ENCODE measurements at regions not wholly inside any gene's neighbourhood (a gene's known extent, or its start where the extent isn't known, plus 50 kb on each side); places are given as distances from the start of the nearest gene placed in this dataset.

- Histone ChIP-seq H4K12ac (ENCODE audit: low read depth, low read length) (no peak overlapping the region), H3K79me2 (ENCODE audit: control insufficient read depth, insufficient read depth, low read length, poor library complexity) (no peaks in the 10 kb centered on the region), H4K8ac (ENCODE audit: low read depth, low read length) (no peak overlapping the region), H2AFZ (ENCODE audit: insufficient read depth, low read length, poor library complexity) (no peak overlapping the region), H3K79me1 (ENCODE audit: low read length) (no peaks in the 10 kb centered on the region), H3K9me3 (ENCODE audit: insufficient read depth, low read depth, low read length) (peaks cover 2% of the 10 kb centered on the region), H2BK5ac (ENCODE audit: low read depth, low read length, poor library complexity) (no peak overlapping the region), H3K23ac (ENCODE audit: low read length) (no peak overlapping the region), H3K4me1 (ENCODE audit: control insufficient read depth in 1 of 2, insufficient read depth in 2 of 2, low read length in 2 of 2) (no peaks in the 10 kb centered on the region), H4K91ac (ENCODE audit: low read depth, low read length) (no peak overlapping the region), H3K4me3 (ENCODE audit: low read depth, low read length) (no peak overlapping the region), H2AK5ac (ENCODE audit: low read length) (no peak overlapping the region), H3K14ac (ENCODE audit: low read length) (no peak overlapping the region), H3K18ac (ENCODE audit: low read length) (no peak overlapping the region), H3K9ac (ENCODE audit: low read length) (no peak overlapping the region), H3K36me3 (ENCODE audit: control insufficient read depth in 1 of 2, insufficient read depth in 2 of 2, low read length in 2 of 2) (no peaks in the 10 kb centered on the region), H2BK12ac (ENCODE audit: low read length) (no peak overlapping the region), H3K4ac (ENCODE audit: low read depth, low read length) (no peak overlapping the region), H2BK120ac (ENCODE audit: insufficient read depth, low read length, poor library complexity) (no peak overlapping the region), H3K27ac (ENCODE audit: low read depth, low read length) (no peak overlapping the region), H3K27me3 (ENCODE audit: insufficient read depth, low read length) (no peaks in the 10 kb centered on the region), H3K4me2 (ENCODE audit: low read length) (no peak overlapping the region)
- no peak for DNase-seq
- WGBS (ENCODE audit: extremely low coverage, insufficient coverage, insufficient read length), result no CpG with 5 or more reads among the region's 2 CpGs
Observed at GRCh38 chr3:33929813-33930212, 131.4 kb downstream of the PDCD6IP start.

DNA sequence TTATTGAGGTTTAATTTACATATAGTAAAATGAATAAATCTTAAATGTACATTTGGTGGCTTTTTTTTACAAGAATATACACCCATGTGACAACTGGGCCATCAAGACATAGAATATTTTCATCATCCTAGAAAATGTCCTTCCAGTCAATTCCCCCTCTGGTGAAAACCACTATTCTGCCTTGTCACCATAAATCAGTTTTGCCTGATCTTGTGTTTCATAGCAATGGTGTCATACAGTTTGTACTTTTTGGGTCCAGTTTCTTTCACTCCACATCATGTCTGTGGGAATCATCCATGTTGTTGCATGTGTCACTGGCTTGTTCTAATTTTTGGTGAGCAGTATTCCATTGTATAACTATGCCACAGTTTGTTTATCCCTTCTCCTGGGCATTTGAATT lies 133.1 kb downstream of the PDCD6IP start:
- H3K27ac ChIP-seq (ENCODE audit: low read depth, low read length), result no peak overlapping the region
- H3K27me3 ChIP-seq (ENCODE audit: insufficient read depth, low read length), result no peaks in the 10 kb centered on the region
- no peak overlapping the region for H3K18ac ChIP-seq (ENCODE audit: low read length)
- H2BK120ac ChIP-seq (ENCODE audit: insufficient read depth, low read length, poor library complexity), result no peak overlapping the region
- no peak overlapping the region for H3K9ac ChIP-seq (ENCODE audit: low read length)
- no peak overlapping the region for H3K4ac ChIP-seq (ENCODE audit: low read depth, low read length)
- H3K14ac ChIP-seq (ENCODE audit: low read length), result no peak overlapping the region
- H4K8ac ChIP-seq (ENCODE audit: low read depth, low read length), result no peak overlapping the region
- no peaks in the 10 kb centered on the region for H3K79me1 ChIP-seq (ENCODE audit: low read length)
- H3K4me3 ChIP-seq (ENCODE audit: low read depth, low read length), result no peak overlapping the region
- no peak overlapping the region for H2BK5ac ChIP-seq (ENCODE audit: low read depth, low read length, poor library complexity)
- H3K23ac ChIP-seq (ENCODE audit: low read length), result no peak overlapping the region
- no peak for DNase-seq
- H2BK12ac ChIP-seq (ENCODE audit: low read length), result no peak overlapping the region
- H4K12ac ChIP-seq (ENCODE audit: low read depth, low read length), result no peak overlapping the region
- peaks cover 2% of the 10 kb centered on the region for H3K9me3 ChIP-seq (ENCODE audit: insufficient read depth, low read depth, low read length)
- no peaks in the 10 kb centered on the region for H3K79me2 ChIP-seq (ENCODE audit: control insufficient read depth, insufficient read depth, low read length, poor library complexity)
- H3K36me3 ChIP-seq (ENCODE audit: control insufficient read depth in 1 of 2, insufficient read depth in 2 of 2, low read length in 2 of 2), result no peaks in the 10 kb centered on the region
- no peak overlapping the region for H3K4me2 ChIP-seq (ENCODE audit: low read length)
- H4K91ac ChIP-seq (ENCODE audit: low read depth, low read length), result no peak overlapping the region
- no peak overlapping the region for H2AK5ac ChIP-seq (ENCODE audit: low read length)
- H3K4me1 ChIP-seq (ENCODE audit: control insufficient read depth in 1 of 2, insufficient read depth in 2 of 2, low read length in 2 of 2), result no peaks in the 10 kb centered on the region
- no peak overlapping the region for H2AFZ ChIP-seq (ENCODE audit: insufficient read depth, low read length, poor library complexity)

DNA sequence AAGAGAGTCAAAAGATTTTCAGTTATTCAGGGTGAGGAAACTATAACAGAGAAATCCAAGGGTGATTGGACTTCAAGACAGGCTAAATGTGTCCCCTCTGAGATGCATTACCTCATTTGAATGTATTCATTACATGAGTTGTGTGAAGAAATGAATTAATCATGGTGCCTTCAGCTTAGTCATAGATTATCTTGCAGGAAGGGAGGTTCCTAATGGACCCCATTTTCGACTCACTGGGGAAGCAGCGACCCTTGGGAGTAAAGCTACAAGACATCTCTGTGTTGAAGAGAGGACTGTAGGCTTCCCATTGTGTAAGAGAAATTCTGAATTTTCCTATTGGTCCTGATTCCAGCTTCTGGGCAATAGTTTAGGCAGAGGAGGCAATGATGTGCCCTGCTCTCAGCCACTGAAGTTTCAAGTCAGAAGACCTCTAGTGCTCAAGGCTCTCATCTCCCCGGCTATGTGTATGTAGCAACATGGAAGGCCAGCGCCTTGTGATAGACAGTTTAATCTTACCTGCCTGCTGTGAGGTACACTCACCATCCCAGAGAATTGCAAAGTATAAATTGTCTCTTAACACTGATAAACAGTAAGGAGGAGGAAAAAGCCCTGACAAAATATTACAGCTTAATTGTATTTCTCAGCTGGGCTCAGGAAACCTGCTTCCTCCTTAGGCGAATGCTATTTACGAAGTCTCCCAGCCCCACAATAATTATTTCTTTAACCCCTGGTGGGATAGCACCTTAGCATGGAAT lies 133.8 kb downstream of the PDCD6IP start:
- no peaks in the 10 kb centered on the region for H3K36me3 ChIP-seq (ENCODE audit: control insufficient read depth in 1 of 2, insufficient read depth in 2 of 2, low read length in 2 of 2)
- no peak overlapping the region for H2AK5ac ChIP-seq (ENCODE audit: low read length)
- H3K4me3 ChIP-seq (ENCODE audit: low read depth, low read length), result no peak overlapping the region
- H2AFZ ChIP-seq (ENCODE audit: insufficient read depth, low read length, poor library complexity), result no peak overlapping the region
- no peak overlapping the region for H3K4ac ChIP-seq (ENCODE audit: low read depth, low read length)
- no peak for DNase-seq
- no peak overlapping the region for H2BK5ac ChIP-seq (ENCODE audit: low read depth, low read length, poor library complexity)
- H4K91ac ChIP-seq (ENCODE audit: low read depth, low read length), result no peak overlapping the region
- H3K79me1 ChIP-seq (ENCODE audit: low read length), result no peaks in the 10 kb centered on the region
- no peak overlapping the region for H3K14ac ChIP-seq (ENCODE audit: low read length)
- H3K4me1 ChIP-seq (ENCODE audit: control insufficient read depth in 1 of 2, insufficient read depth in 2 of 2, low read length in 2 of 2), result no peaks in the 10 kb centered on the region
- H3K27me3 ChIP-seq (ENCODE audit: insufficient read depth, low read length), result no peaks in the 10 kb centered on the region
- H3K27ac ChIP-seq (ENCODE audit: low read depth, low read length), result no peak overlapping the region
- H3K9ac ChIP-seq (ENCODE audit: low read length), result no peak overlapping the region
- H4K8ac ChIP-seq (ENCODE audit: low read depth, low read length), result no peak overlapping the region
- no peak overlapping the region for H3K18ac ChIP-seq (ENCODE audit: low read length)
- no peaks in the 10 kb centered on the region for H3K79me2 ChIP-seq (ENCODE audit: control insufficient read depth, insufficient read depth, low read length, poor library complexity)
- H2BK120ac ChIP-seq (ENCODE audit: insufficient read depth, low read length, poor library complexity), result no peak overlapping the region
- H4K12ac ChIP-seq (ENCODE audit: low read depth, low read length), result no peak overlapping the region
- H2BK12ac ChIP-seq (ENCODE audit: low read length), result no peak overlapping the region
- H3K23ac ChIP-seq (ENCODE audit: low read length), result no peak overlapping the region
- no peak overlapping the region for H3K4me2 ChIP-seq (ENCODE audit: low read length)
- WGBS (ENCODE audit: extremely low coverage, insufficient coverage, insufficient read length), result no CpG with 5 or more reads among the region's 6 CpGs
- H3K9me3 ChIP-seq (ENCODE audit: insufficient read depth, low read depth, low read length), result peaks cover 2% of the 10 kb centered on the region

DNA sequence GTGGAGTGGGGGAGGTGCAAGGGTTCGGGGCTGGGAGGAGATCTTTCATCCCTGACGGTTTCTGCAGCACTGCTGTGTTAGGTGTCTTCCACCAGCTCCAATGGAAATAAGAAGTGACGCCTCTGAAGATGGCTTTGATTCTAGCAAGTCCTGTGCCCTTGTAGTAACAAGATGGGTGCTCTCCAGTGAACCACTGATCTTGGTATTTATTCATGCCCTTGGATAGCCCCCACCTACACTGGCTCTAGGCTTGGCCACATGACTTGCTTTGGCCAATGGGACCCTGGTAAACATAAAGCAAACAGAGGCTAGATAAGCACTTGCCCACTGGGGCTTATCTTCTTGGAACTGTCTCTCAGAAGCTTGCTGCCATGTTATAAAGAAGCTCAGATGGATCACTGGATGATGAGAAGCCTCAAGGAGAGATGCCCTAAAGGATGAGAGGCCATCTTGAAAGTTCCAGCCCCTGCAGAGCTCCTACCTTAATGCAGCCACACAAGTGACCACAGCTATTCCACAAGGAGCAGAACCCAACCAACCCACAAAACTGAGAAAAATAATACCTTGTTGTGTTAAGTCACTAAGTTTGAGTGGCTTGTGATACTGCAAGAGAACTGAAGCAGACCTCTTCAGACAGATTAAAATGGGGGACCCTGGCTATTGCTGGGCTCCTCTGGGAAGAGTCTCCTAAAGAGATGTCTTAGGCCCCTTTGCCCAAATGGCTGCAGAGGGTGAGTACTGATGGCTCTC lies 137.9 kb downstream of the PDCD6IP start:
- Histone ChIP-seq H3K4me1 (ENCODE audit: control insufficient read depth in 1 of 2, insufficient read depth in 2 of 2, low read length in 2 of 2) (no peaks in the 10 kb centered on the region), H3K27me3 (ENCODE audit: insufficient read depth, low read length) (no peaks in the 10 kb centered on the region), H3K79me2 (ENCODE audit: control insufficient read depth, insufficient read depth, low read length, poor library complexity) (no peaks in the 10 kb centered on the region), H3K9me3 (ENCODE audit: insufficient read depth, low read depth, low read length) (peaks cover 1% of the 10 kb centered on the region), H2BK12ac (ENCODE audit: low read length) (no peak overlapping the region), H3K9ac (ENCODE audit: low read length) (no peak overlapping the region), H3K79me1 (ENCODE audit: low read length) (no peaks in the 10 kb centered on the region), H3K4me3 (ENCODE audit: low read depth, low read length) (no peak overlapping the region), H2BK5ac (ENCODE audit: low read depth, low read length, poor library complexity) (no peak overlapping the region), H2AFZ (ENCODE audit: insufficient read depth, low read length, poor library complexity) (no peak overlapping the region), H3K18ac (ENCODE audit: low read length) (no peak overlapping the region), H2BK120ac (ENCODE audit: insufficient read depth, low read length, poor library complexity) (no peak overlapping the region), H2AK5ac (ENCODE audit: low read length) (no peak overlapping the region), H3K27ac (ENCODE audit: low read depth, low read length) (no peak overlapping the region), H3K36me3 (ENCODE audit: control insufficient read depth in 1 of 2, insufficient read depth in 2 of 2, low read length in 2 of 2) (no peaks in the 10 kb centered on the region), H3K23ac (ENCODE audit: low read length) (no peak overlapping the region), H3K4me2 (ENCODE audit: low read length) (no peak overlapping the region), H3K14ac (ENCODE audit: low read length) (no peak overlapping the region), H3K4ac (ENCODE audit: low read depth, low read length) (no peak overlapping the region), H4K12ac (ENCODE audit: low read depth, low read length) (no peak overlapping the region), H4K91ac (ENCODE audit: low read depth, low read length) (no peak overlapping the region), H4K8ac (ENCODE audit: low read depth, low read length) (no peak overlapping the region)
- DNase-seq, result no peak
- no CpG with 5 or more reads among the region's 3 CpGs for WGBS (ENCODE audit: extremely low coverage, insufficient coverage, insufficient read length)

All from trophoblast cell (in vitro differentiated cells and primary cell).